PC-9 (cell line): ENCODE measurements at regions not wholly inside any gene's neighbourhood (a gene's known extent, or its start where the extent isn't known, plus 50 kb on each side); places are given as distances from the start of the nearest gene placed in this dataset.

ENCODE experiments used
- CTCF ChIP-seq: fragments of 200-600 bp; sonication (generic); conservative IDR thresholded peaks from 2 replicates; pipeline ENCODE4 v1.6.1; 2017; ENCODE audit warnings: mixed run types, antibody characterized with exemption, mild to moderate bottlenecking, moderate library complexity
- EZH2 ChIP-seq: fragments of 200-600 bp; sonication (generic); IDR thresholded peaks from 2 replicates; pipeline ENCODE4 v1.8.0; 2017; ENCODE audit warnings: antibody characterized with exemption, low read depth

GRCh38 chr15:93709708-93710107 is 521.7 kb upstream of the MCTP2 start:
- TF ChIP-seq CTCF (no peak), EZH2 (no peak)
